PC-9 (cell line): ENCODE measurements at regions not wholly inside any gene's neighbourhood (a gene's known extent, or its start where the extent isn't known, plus 50 kb on each side); places are given as distances from the start of the nearest gene placed in this dataset.

Experiments used
- BruUV-seq: library from RNA; stranded (reverse); fragments of 400-500 nt; replicated peaks from 2 replicates; lab custom pipeline; 2021; lab: Mats Ljungman, UMichigan
- CTCF ChIA-PET: fragments of 300-600 bp; sonication (Branson Sonifier 250); formaldehyde crosslinking; loops from one replicate; lab custom pipeline; 2022; ENCODE audit warnings: antibody characterized with exemption; lab: Charles Lee
- POLR2A ChIA-PET: fragments of 300-600 bp; sonication (Branson Sonifier 250); formaldehyde crosslinking; loops from one replicate; lab custom pipeline; 2022; ENCODE audit warnings: antibody characterized with exemption; ENCODE audit not compliant: unreplicated experiment; lab: Charles Lee
- DNase-seq, 2 experiments: peaks; one replicate each; pipeline versions ENCODE4 v3.0.0 to v3.0.0-alpha.2; 2015 to 2022; ENCODE audit warnings: mixed read lengths in 1 of 2
- H2AFZ ChIP-seq: fragments of 200-600 bp; sonication (generic); 2 replicates; pipeline ENCODE4 v1.8.1; 2017; ENCODE audit warnings: antibody characterized with exemption
- H3F3A ChIP-seq: fragments of 200-600 bp; sonication (generic); 2 replicates; pipeline ENCODE4 v1.8.1; 2017; ENCODE audit warnings: antibody characterized with exemption, mild to moderate bottlenecking, low read depth; ENCODE audit not compliant: insufficient read depth
- H3K27ac ChIP-seq: fragments of 200-600 bp; sonication (generic); 2 replicates; pipeline ENCODE4 v1.6.1; 2016; ENCODE audit warnings: mixed run types
- H3K27me3 ChIP-seq: fragments of 200-600 bp; sonication (generic); 2 replicates; pipeline ENCODE4 v1.6.1; 2016; ENCODE audit warnings: low read depth, mixed run types; ENCODE audit not compliant: insufficient read depth
- H3K36me3 ChIP-seq: fragments of 200-600 bp; sonication (generic); 2 replicates; pipeline ENCODE4 v1.6.1; 2016; ENCODE audit warnings: low read depth, mixed run types
- H3K4me1 ChIP-seq: fragments of 200-600 bp; sonication (generic); replicated peaks from 2 replicates; pipeline ENCODE4 v1.6.1; 2016; ENCODE audit warnings: mixed run types; ENCODE audit not compliant: insufficient read depth
- H3K4me2 ChIP-seq: fragments of 200-600 bp; sonication (generic); 2 replicates; pipeline ENCODE4 v1.6.1; 2017; ENCODE audit warnings: mixed run types
- H3K4me3 ChIP-seq: fragments of 200-600 bp; sonication (generic); 2 replicates; pipeline ENCODE4 v1.6.1; 2016; ENCODE audit warnings: mixed run types
- H3K79me2 ChIP-seq: fragments of 200-600 bp; sonication (generic); 2 replicates; pipeline ENCODE4 v1.6.1; 2017; ENCODE audit warnings: low read depth, mixed run types
- H3K9me2 ChIP-seq: fragments of 200-600 bp; sonication (generic); 2 replicates; pipeline ENCODE4 v1.8.1; 2017; ENCODE audit warnings: mild to moderate bottlenecking; ENCODE audit not compliant: insufficient read depth
- H3K9me3 ChIP-seq: fragments of 200-600 bp; sonication (generic); 2 replicates; pipeline ENCODE4 v1.8.1; 2016; ENCODE audit warnings: low read depth; ENCODE audit not compliant: insufficient read depth
- H4K20me1 ChIP-seq: fragments of 200-600 bp; sonication (generic); 2 replicates; pipeline ENCODE4 v1.8.1; 2017; ENCODE audit not compliant: insufficient read depth
- EZH2 ChIP-seq: fragments of 200-600 bp; sonication (generic); IDR thresholded peaks from 2 replicates; pipeline ENCODE4 v1.8.0; 2017; ENCODE audit warnings: antibody characterized with exemption, low read depth
- intact Hi-C: fragments of 100-400 bp; cut with micrococcal nuclease; formaldehyde crosslinking; loops from one replicate; pipeline ENCODE4 v1.10.0; 2022; ENCODE audit not compliant: unreplicated experiment
- TF ChIP-seq, protein P1 (sequence below): fragments of 200-600 bp; sonication (generic); conservative IDR thresholded peaks from 2 replicates; pipeline ENCODE4 v1.6.1; 2017; ENCODE audit warnings: mixed run types, antibody characterized with exemption, mild to moderate bottlenecking, moderate library complexity

DNA sequence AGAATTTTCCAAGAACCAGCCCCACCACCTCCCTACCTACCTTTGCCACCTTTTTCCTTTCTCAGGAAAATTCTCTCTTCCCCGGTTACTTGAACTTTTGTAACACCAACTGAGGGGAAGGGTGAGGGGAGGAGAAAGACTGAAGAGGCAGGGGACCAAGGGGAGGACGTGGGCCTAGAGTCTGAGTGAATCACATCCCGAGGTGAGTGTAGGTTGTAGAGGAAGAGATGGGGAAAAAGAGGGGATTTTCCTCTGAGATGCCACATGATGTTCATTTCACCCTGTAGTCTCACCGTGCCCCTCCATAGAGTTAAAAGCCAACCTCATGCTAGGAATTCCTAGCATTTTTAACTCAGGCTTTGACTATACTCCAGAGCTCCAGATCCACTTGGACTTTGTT lies 311.8 kb downstream of the RPAP3 start:
- Histone ChIP-seq H3K4me2 (no peak overlapping the region), H3K4me3 (no peak overlapping the region), H3K9me3 (peaks cover 14% of the 10 kb centered on the region; the same call in 1 of the 2 replicates), H3K36me3 (no peaks in the 10 kb centered on the region), H3K27me3 (no peaks in the 10 kb centered on the region), H3K9me2 (no peaks in the 10 kb centered on the region), H2AFZ (no peak overlapping the region), H4K20me1 (no peaks in the 10 kb centered on the region), H3F3A (no peaks in the 10 kb centered on the region), H3K27ac (no peak overlapping the region), H3K79me2 (no peaks in the 10 kb centered on the region), H3K4me1 (peaks cover 9% of the 10 kb centered on the region)
- no peak for TF ChIP-seq EZH2
- TF ChIP-seq, protein P1, sequence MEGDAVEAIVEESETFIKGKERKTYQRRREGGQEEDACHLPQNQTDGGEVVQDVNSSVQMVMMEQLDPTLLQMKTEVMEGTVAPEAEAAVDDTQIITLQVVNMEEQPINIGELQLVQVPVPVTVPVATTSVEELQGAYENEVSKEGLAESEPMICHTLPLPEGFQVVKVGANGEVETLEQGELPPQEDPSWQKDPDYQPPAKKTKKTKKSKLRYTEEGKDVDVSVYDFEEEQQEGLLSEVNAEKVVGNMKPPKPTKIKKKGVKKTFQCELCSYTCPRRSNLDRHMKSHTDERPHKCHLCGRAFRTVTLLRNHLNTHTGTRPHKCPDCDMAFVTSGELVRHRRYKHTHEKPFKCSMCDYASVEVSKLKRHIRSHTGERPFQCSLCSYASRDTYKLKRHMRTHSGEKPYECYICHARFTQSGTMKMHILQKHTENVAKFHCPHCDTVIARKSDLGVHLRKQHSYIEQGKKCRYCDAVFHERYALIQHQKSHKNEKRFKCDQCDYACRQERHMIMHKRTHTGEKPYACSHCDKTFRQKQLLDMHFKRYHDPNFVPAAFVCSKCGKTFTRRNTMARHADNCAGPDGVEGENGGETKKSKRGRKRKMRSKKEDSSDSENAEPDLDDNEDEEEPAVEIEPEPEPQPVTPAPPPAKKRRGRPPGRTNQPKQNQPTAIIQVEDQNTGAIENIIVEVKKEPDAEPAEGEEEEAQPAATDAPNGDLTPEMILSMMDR, result no peak
- DNase-seq, result no peak
- intact Hi-C loops, result no loop called here
- ChIA-PET CTCF (interaction anchor here (0.5 kb wide), 1 partner anchor 87 kb away, joined by 3 read pairs; no protein-coding TSS in a partner anchor), POLR2A (no interaction called here)
- no TSS peak for BruUV-seq

DNA sequence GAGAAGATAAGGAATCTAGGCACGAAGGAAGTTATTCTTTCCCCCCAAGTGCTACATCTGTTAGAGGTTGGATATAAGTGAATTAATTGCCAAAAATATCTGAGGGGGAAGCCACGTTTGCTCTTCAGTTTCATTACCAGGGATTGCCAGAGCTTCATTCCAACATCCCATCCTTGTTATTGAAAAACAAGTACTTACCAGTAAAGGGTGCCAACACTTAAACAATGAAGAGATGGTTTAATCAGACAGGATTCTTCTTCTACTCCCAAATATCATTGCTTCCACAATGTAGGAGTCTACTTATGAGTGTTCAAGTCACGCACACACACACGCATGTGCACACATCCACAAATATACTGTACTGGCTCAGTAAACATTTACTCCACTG lies 312.4 kb downstream of the RPAP3 start:
- Histone ChIP-seq H3K27me3 (no peaks in the 10 kb centered on the region), H2AFZ (no peak overlapping the region), H3K9me3 (peaks cover 11% of the 10 kb centered on the region; the same call in 1 of the 2 replicates), H3K27ac (no peak overlapping the region), H3K4me3 (no peak overlapping the region), H3K36me3 (no peaks in the 10 kb centered on the region), H3K4me1 (peaks cover 9% of the 10 kb centered on the region), H3K4me2 (no peak overlapping the region), H4K20me1 (no peaks in the 10 kb centered on the region), H3K79me2 (no peaks in the 10 kb centered on the region), H3F3A (no peaks in the 10 kb centered on the region), H3K9me2 (no peaks in the 10 kb centered on the region)
- CTCF ChIA-PET, result no interaction called here
- POLR2A ChIA-PET, result no interaction called here
- TF ChIP-seq, protein P1, result no peak
- TF ChIP-seq EZH2, result no peak
- no peak for DNase-seq
- intact Hi-C loops, result no loop called here
- BruUV-seq, result no TSS peak

DNA sequence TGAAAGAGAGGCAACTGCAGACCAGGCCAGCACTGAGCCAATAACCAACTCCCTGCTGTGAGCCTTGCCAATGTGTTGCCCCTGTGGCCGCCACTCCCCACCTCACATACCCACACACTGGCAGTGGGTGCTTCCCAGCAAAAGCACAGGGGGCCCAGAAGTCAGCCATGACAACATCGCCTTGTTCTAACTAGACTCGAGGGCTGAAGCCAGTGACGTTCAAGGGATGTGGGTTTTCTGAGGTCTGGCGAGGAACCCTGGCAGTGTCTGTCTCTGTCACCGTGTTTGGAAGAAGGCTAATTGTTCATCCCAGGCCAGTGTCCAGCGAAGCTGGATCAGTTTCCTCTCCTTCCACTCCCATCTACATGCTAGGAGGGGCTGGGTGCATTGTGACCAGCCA lies 311.8 kb upstream of the AMIGO2 start:
- H3K27ac ChIP-seq, result no peak overlapping the region
- intact Hi-C loops, result no loop called here
- POLR2A ChIA-PET, result no interaction called here
- no peaks in the 10 kb centered on the region for H3K79me2 ChIP-seq
- no peak for DNase-seq
- no peak overlapping the region for H2AFZ ChIP-seq
- H3K4me1 ChIP-seq, result no peaks in the 10 kb centered on the region
- H3K4me3 ChIP-seq, result no peak overlapping the region
- no peak for TF ChIP-seq EZH2
- TF ChIP-seq, protein P1, result no peak
- H3K9me3 ChIP-seq, result peaks cover 2% of the 10 kb centered on the region; the same call in 1 of the 2 replicates
- no peaks in the 10 kb centered on the region for H3K36me3 ChIP-seq
- CTCF ChIA-PET, result no interaction called here
- H3K27me3 ChIP-seq, result no peaks in the 10 kb centered on the region
- H4K20me1 ChIP-seq, result no peaks in the 10 kb centered on the region
- no peaks in the 10 kb centered on the region for H3K9me2 ChIP-seq
- H3F3A ChIP-seq, result no peaks in the 10 kb centered on the region
- no TSS peak for BruUV-seq
- H3K4me2 ChIP-seq, result no peak overlapping the region
